ENCODE measurements at regions not wholly inside any gene's neighbourhood (a gene's known extent, or its start where the extent isn't known, plus 50 kb on each side); places are given as distances from the start of the nearest gene placed in this dataset.

DNA sequence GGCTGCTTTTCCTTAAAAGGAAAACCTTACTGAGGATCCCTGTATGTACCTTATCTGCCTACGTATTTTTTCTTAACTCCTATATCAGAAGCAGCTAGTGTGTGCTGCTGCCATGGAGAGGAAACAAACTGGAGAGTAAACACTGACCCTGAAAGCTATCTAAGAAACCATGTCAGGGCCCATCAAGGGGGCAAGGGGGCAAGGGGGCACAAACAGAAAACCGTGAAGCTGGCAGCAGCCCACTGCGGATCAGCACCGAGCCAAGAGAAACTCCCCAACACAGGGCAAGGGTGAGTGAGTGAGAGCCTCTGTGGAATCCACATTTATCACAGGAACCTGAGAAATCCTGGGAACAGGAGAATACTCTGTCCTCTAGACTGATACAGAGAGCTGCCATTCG lies 1204.2 kb downstream of the PCDH18 start:
- TF ChIP-seq NFE2L2 (IDR thresholded peaks at IDR 0.05; ENCODE audit: low read depth, low read length) (no peak), MAZ (IDR thresholded peaks at IDR 0.05; ENCODE audit: borderline replicate concordance, low read depth, low read length) (no peak), RCOR1 (IDR thresholded peaks at IDR 0.05; ENCODE audit: insufficient replicate concordance, low read length) (no peak)
- TF ChIP-seq, protein P1, sequence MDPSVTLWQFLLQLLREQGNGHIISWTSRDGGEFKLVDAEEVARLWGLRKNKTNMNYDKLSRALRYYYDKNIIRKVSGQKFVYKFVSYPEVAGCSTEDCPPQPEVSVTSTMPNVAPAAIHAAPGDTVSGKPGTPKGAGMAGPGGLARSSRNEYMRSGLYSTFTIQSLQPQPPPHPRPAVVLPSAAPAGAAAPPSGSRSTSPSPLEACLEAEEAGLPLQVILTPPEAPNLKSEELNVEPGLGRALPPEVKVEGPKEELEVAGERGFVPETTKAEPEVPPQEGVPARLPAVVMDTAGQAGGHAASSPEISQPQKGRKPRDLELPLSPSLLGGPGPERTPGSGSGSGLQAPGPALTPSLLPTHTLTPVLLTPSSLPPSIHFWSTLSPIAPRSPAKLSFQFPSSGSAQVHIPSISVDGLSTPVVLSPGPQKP (IDR thresholded peaks at IDR 0.05; ENCODE audit: borderline replicate concordance, low read depth, low read length), result no peak
- Histone ChIP-seq H3K4me2 (ENCODE audit: low read depth, low read length) (no peak overlapping the region), H3K27me3 (ENCODE audit: control insufficient read depth, insufficient read depth, low read length) (no peaks in the 10 kb centered on the region), H2AK9ac (replicated peaks; ENCODE audit: low read depth, low read length, poor library complexity) (no peak overlapping the region), H3K18ac (ENCODE audit: low read depth, low read length) (no peak overlapping the region), H4K20me1 (ENCODE audit: insufficient read depth, low read length) (no peaks in the 10 kb centered on the region), H2AK5ac (ENCODE audit: low read depth, low read length) (no peak overlapping the region), H2BK120ac (ENCODE audit: low read depth, low read length) (no peak overlapping the region), H3K79me1 (ENCODE audit: low read depth in 1 of 2, low read length in 2 of 2) (no peaks in the 10 kb centered on the region), H3K56ac (ENCODE audit: extremely low read depth, insufficient read depth, low read length) (no peak overlapping the region), H3K4me1 (ENCODE audit: control insufficient read depth, insufficient read depth, low read length) (no peaks in the 10 kb centered on the region), H4K91ac (ENCODE audit: insufficient read depth, low read depth, low read length) (no peak overlapping the region), H3K23ac (ENCODE audit: low read depth, low read length) (no peak overlapping the region), H3K9ac (ENCODE audit: low read depth, low read length) (no peak overlapping the region), H3K14ac (replicated peaks; ENCODE audit: low read depth, low read length) (no peak overlapping the region), H4K5ac (ENCODE audit: low read depth, low read length) (no peak overlapping the region), H2BK5ac (ENCODE audit: low read depth, low read length, poor library complexity, severe bottlenecking) (no peak overlapping the region), H2BK20ac (ENCODE audit: low read depth, low read length) (no peak overlapping the region), H3K4me3 (ENCODE audit: insufficient read depth, low read depth, low read length) (no peak overlapping the region), H3K9me1 (ENCODE audit: insufficient read depth, low read length) (no peaks in the 10 kb centered on the region), H3K27ac (ENCODE audit: insufficient read depth, low read length) (no peak overlapping the region), H3K4ac (ENCODE audit: low read depth, low read length) (no peak overlapping the region), H4K8ac (ENCODE audit: low read depth in 2 of 2, low read length in 2 of 2) (no peak overlapping the region), H3K36me3 (ENCODE audit: control insufficient read depth, insufficient read depth, low read length) (no peaks in the 10 kb centered on the region), H2AFZ (replicated peaks; ENCODE audit: low read length, poor library complexity) (no peak overlapping the region), H2BK15ac (ENCODE audit: low read depth, low read length) (no peak overlapping the region), H3K9me3 (ENCODE audit: control insufficient read depth, insufficient read depth, low read length) (0 out of 2 replicates have a peak, but pooled peaks cover 3% of the 10 kb centered on the region)
- intact Hi-C loops (cut with micrococcal nuclease) (no loop called here), dilution Hi-C loops (cut with HindIII; ENCODE audit: low sequenced_read_pairs, unreplicated experiment) (no loop called here), in situ Hi-C loops (cut with MboI; ENCODE audit: low sequenced_read_pairs) (no loop called here)
- DNase-seq (no peak), ATAC-seq (ENCODE audit: low read depth) (no peak)
- POLR2A ChIA-PET (ENCODE audit: unreplicated experiment), result no interaction called here
- 10% methylated on average over 1 of the region's 5 CpGs; no CpG with 5 or more reads in 1 of the 2 experiments for WGBS, 2 experiments (ENCODE audit: extremely low coverage in 2 of 2, insufficient read length in 1 of 2)
- CTCF ChIA-PET, result no interaction called here
- BruUV-seq (replicated peaks), result no TSS peak

Data from IMR-90 (cell line).